ENCODE measurements at regions not wholly inside any gene's neighbourhood (a gene's known extent, or its start where the extent isn't known, plus 50 kb on each side); places are given as distances from the start of the nearest gene placed in this dataset.

DNA sequence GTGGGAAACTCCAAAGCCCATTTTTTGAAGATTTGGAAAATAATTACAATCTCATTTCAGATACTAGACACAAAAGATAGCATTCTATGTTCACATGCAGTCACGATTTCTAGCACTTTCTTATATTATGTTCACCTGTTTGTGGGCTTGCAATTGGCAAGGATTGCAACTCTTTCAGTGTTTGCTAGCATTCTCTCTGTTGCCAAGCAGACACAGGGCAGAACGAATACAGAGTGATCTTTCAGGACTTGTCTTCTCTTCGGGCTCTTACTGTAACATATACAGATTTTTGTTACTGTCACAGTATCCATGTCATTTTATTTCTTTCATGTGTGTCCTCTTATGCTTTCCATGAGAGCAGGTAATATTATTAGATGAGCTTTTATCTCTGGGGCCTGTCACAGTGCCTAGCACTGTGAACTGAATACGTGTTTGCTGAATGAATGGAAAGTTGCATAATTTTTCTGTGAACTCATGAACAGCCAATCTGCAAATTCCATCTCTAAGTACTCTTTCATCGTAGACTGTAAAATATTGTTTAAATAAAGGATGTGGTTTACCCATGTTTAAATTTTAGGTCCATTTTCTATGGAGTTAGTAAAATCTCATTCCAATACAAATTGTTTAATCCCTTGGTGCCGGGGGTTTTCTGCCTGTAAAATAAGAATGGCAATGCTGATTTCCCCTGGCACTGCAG lies 105.1 kb downstream of the BMP4 start:
- TF ChIP-seq, protein P1, sequence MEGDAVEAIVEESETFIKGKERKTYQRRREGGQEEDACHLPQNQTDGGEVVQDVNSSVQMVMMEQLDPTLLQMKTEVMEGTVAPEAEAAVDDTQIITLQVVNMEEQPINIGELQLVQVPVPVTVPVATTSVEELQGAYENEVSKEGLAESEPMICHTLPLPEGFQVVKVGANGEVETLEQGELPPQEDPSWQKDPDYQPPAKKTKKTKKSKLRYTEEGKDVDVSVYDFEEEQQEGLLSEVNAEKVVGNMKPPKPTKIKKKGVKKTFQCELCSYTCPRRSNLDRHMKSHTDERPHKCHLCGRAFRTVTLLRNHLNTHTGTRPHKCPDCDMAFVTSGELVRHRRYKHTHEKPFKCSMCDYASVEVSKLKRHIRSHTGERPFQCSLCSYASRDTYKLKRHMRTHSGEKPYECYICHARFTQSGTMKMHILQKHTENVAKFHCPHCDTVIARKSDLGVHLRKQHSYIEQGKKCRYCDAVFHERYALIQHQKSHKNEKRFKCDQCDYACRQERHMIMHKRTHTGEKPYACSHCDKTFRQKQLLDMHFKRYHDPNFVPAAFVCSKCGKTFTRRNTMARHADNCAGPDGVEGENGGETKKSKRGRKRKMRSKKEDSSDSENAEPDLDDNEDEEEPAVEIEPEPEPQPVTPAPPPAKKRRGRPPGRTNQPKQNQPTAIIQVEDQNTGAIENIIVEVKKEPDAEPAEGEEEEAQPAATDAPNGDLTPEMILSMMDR (conservative IDR thresholded peaks at IDR 0.05), result no peak
- no peak for TF ChIP-seq EZH2 (IDR thresholded peaks at IDR 0.05; ENCODE audit: low read depth)
